ENCODE measurements at regions not wholly inside any gene's neighbourhood (a gene's known extent, or its start where the extent isn't known, plus 50 kb on each side); places are given as distances from the start of the nearest gene placed in this dataset.
"Not testable (repeated sequence)": the region's sequence is repeated elsewhere in the genome, so short reads cannot be mapped to it uniquely, and the experiment has no call there.

DNA sequence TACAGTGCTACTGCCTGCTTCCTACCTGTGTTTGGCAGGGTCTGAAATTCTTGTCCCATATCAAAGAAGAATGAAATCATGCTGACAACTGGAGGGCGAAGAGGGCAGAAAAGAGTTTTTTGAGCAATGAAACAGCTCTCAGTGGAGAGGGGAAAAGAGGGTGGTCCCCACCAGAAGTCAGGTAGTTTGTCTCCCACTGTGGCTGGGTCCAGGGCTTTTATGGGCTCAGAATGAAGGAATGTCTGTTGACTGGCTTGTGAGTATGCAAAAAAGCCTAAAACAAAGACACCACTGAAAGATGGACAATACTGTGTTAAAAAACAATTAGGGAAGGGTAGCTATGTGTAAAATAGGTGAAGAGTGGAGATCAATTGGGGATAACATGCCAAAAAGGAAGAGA, 115.0 kb downstream of the ADAM29 start:
- no peak for DNase-seq

DNA sequence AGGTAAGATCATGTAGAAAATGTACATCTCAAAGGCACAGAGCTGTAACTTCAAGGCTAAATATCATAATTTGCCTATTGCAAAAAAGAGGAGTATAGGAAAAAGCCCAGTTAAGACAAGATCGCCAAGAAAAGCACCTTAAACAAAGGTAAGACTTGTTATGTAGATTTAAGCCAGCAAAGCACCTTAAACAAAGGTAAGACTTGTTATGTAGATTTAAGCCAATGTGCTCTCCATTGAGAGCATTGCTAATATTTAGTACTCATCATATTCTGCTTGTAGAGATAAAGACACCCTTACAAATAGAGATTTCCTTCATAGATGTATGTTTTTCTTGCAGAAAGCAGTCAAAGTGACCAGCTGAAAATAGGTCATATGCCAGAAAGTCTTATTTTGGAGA, 115.8 kb downstream of the ADAM29 start:
- no peak for DNase-seq

- no peak for DNase-seq
Observed at GRCh38 chr4:175034986-175035705, 117.0 kb downstream of the ADAM29 start.

DNA sequence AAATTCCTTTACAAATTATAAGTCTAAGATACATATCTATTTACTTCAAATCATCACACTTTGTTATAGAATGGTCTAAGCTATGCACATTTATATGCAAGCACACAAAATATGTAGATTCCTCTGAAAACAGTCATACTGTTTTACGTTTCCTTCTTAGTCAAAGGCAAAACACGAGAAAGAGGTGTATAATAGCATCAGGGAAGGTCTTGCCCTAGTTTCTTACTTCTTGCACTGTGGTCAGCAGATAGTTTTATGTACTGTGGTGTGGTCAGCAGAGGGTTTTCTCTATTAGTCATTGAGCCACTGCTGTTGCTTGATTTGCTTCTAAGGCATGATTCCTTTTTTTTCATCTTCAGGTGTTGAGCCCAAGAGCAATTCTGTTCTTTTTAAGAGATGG, 117.7 kb downstream of the ADAM29 start:
- DNase-seq, result no peak

GRCh38 chr4:175048111-175048784, 130.1 kb downstream of the ADAM29 start:
- DNase-seq, result no peak

DNA sequence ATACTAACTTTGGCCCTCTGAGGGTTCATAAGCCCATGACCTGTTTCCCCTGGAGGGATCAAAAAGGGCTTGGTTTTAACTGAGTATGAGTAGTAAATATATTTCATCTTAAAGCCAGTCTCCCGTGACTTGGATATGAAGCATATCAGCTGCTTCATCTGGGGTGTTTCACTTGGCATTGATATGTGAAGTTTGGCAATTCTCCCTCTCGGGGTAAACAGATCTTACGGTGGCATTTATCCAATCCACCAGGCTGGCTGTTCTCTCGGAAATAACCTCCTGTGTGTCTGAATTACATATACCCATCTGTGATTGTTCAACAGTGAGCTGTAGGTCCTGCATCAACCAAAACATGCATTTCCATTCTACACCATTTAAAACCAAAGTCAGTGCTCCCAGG, 130.7 kb downstream of the ADAM29 start:
- no peak for DNase-seq

DNA sequence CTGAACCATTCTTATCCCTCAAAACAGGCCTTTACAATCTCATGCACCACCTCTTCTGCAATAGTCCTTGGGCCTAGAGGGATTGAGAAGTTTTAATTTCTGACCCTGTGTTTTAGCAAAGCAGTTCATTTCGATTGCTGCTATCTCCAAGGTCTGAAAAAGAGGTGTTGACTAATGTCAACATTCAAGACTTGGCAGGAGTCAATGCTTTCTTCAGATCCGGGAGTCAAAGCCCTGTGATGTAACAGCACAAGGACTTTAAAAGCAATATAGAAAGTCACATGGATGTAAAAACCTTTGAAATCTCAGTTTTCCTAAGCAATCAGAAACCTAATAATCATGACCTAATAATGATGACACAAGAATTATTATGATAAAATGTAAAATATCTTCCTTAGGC, 133.8 kb downstream of the ADAM29 start:
- no peak for DNase-seq

GRCh38 chr4:175054980-175055379, 136.8 kb downstream of the ADAM29 start:
- DNase-seq, result no peak

DNA sequence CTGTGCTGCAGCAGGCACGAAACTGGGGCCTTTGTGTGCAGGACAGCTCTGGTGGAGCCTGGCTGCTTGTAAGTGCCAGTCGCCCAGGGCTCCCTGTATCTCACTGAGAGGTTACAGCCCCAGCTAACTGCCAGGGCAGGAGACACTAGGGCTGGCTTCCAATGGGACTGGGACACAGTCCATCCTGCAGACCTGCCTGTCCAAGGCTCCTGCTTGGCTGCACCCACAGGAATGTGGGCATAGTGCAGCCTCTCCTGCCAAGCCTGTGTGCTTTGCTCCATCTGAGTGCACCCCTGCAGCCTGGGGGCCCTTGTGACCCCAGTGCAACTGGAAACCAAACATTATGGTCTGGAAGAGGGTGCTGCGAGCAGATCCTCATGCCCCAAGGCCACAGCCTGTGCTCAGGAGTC, 144.0 kb downstream of the ADAM29 start:
- no peak for DNase-seq

DNA sequence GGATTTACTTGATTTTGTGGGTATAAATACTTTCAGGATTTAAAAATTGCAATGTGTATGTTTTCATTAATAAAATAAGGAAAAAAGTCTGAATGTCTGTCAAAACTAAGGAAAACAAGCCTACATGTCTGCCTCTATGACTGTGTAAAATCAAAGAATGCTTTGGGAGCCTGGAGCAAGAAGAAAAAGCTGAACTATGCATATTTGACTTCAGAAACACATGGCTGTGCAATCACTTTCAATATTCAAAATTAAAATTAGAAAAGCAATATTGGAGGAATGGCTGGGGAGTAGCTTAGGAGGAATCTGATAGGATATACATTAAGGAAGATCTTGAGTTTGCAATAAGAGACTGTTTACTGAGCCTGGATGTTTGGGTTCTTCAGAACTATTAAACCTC, 147.1 kb downstream of the ADAM29 start:
- DNase-seq, result no peak

DNA sequence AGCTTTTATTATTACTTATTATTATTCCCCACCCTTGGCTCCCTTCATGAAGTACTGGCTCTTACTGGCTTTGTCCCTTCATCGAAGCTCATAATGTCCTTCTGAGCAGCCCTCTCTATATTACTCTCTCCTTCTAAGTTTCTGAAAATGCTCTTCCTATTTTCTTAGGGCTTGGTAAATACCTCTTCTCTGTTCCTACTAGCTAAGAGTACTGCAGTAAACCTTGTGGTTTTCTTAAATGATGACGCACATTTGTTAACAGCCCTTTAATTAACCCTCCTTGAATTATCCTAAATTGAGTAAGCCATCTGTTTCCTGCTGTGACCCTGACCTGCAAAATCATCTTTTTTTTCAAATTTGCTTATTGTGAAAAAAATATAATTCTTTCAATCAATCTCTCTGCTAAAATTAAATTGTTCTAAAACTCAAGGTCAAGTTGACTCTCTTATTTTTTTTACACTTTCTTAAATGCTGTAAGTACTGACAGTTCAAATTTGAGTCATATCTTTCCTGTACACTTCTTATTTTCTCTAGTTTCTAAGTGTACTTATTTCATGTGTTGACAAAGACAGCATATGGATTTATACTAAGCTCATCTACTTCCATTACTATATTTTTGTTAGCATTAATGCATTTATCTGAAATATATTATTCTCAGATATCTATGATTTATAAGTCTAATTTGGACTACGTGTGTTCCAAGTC, 148.9 kb downstream of the ADAM29 start:
- no peak for DNase-seq

GRCh38 chr4:175068266-175068665, 150.1 kb downstream of the ADAM29 start:
- DNase-seq, result no peak

GRCh38 chr4:175070444-175070843, 152.3 kb downstream of the ADAM29 start:
- DNase-seq, result no peak

GRCh38 chr4:175071123-175071522, 153.0 kb downstream of the ADAM29 start:
- DNase-seq, result no peak

DNA sequence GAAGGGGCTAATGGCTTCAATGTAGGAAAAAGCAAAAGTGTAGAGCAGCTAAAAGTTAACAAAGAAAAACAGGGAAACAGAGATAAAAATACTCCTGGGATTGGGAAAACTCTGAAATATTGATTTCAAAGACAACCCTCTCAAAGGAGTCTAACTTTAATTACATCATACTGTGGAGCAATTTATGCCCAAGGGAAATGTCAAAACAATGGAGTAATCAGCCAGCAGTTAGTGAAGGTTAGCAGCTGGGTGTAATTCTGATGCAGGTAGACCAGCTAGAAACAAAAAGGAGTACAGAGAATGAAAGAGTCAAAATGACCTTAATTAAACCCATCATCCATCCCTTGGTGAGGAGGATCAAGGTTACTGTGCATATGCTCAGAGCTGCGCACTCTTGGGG, 169.0 kb downstream of the ADAM29 start:
- no peak for DNase-seq

DNA sequence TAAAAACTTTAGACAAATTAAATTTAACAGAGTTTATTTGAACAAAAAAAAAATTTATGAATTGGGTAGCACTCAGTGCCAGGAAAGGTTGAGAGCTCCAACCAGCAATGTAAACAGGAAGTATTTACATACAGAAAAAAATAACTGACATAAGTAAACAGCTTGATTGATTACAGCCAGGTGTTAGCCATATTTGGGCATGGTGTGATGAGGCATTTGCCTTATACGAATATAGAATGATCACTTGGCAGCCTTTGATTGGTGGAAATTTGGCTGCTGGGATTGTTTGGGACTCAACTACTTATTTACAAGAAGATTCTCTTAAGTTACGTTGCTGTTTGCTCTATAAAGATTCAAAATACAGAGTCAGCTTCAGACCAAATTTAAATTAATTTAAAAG, 172.0 kb downstream of the ADAM29 start:
- DNase-seq, result no peak

- no peak for DNase-seq
Observed at GRCh38 chr4:175091649-175092048, 173.5 kb downstream of the ADAM29 start.

GRCh38 chr4:175092114-175092513, 174.0 kb downstream of the ADAM29 start:
- DNase-seq, result no peak

- not testable (repeated sequence) for DNase-seq
Observed at GRCh38 chr4:175093055-175093454, 174.9 kb downstream of the ADAM29 start.

- no peak for DNase-seq
Observed at GRCh38 chr4:175103403-175103802, 185.2 kb downstream of the ADAM29 start.

DNA sequence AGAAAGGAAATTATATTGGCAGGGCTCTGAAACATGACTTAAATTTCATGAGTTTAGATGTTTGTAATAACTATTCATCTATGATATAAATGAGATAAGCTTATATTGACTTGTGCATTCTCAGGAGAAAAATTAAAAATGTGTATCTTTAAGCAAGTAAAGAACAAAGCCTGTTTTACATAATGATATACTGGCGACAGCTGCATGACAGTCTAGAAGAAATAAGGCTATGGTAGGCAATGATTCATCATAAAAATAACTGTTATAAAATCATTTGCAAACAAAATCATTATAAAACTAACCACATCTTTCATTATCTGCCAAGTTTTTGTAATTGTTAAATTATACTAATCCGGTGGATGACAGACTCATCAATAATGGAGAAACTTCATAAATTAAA, 188.1 kb downstream of the ADAM29 start:
- no peak for DNase-seq

- DNase-seq, result no peak
Observed at GRCh38 chr4:175109933-175110332, 191.8 kb downstream of the ADAM29 start.

DNA sequence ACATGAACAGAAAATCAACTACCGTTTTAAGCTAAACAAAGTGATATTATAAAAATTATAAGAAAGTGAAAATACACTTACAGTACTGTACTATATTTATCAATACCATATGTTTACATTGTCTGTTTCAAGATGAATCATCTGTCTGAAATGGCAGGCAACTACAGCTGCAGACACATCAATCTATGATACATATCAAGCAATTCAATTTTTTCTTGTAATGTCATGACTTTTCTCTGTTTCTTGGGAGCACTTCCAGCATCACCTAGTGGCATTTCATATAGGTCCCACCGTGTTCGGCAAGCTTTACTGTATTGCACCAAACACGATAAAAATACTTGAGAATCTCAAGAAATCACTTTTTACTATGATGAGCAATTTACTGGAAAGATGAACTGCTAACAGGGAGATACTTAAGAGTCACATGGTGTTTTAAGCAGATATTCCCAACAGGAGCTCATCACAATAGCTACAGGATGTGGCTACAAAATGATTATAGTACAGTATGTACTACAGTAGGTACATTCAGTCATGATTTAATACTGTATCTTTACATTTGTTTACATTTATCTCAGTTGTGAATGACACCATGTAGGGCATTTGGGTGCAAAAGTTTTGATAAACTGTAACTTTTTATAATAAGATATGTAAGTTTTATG, 207.4 kb downstream of the ADAM29 start:
- DNase-seq, result no peak
